Mesothelial cell of epicardium (in vitro differentiated cells): ENCODE measurements at regions not wholly inside any gene's neighbourhood (a gene's known extent, or its start where the extent isn't known, plus 50 kb on each side); places are given as distances from the start of the nearest gene placed in this dataset.

Experiments used
- DNase-seq, 2 experiments: peaks; one replicate each; pipeline ENCODE4 v3.0.0; 2021; ENCODE audit warnings: low spot score in 2 of 2; ENCODE audit not compliant: unreplicated experiment in 2 of 2
- H3K27ac Mint-ChIP-seq: 2 replicates; pipeline ENCODE4 v1.8.0; 2021; ENCODE audit warnings: mixed read lengths
- H3K27me3 Mint-ChIP-seq: 2 replicates; pipeline ENCODE4 v1.8.0; 2021; ENCODE audit warnings: low read depth, mixed read lengths
- H3K36me3 Mint-ChIP-seq: 2 replicates; pipeline ENCODE4 v1.8.0; 2021; ENCODE audit warnings: mixed read lengths
- H3K4me1 Mint-ChIP-seq: 2 replicates; pipeline ENCODE4 v1.8.0; 2021; ENCODE audit warnings: mixed read lengths
- H3K4me3 Mint-ChIP-seq: 2 replicates; pipeline ENCODE4 v1.8.0; 2021; ENCODE audit warnings: mild to moderate bottlenecking, moderate library complexity, mixed read lengths
- H3K9me3 Mint-ChIP-seq: 2 replicates; pipeline ENCODE4 v1.8.0; 2021; ENCODE audit warnings: mixed read lengths
- CTCF ChIP-seq: fragments of 200-600 bp; sonication (generic); IDR thresholded peaks from one replicate; pipeline ENCODE4 v1.5.0; 2021; ENCODE audit warnings: antibody characterized with exemption; ENCODE audit not compliant: unreplicated experiment

- peaks cover 9% of the 10 kb centered on the region for H3K9me3 Mint-ChIP-seq
- H3K27ac Mint-ChIP-seq = no peak overlapping the region
- DNase-seq = no peak
- no peak for TF ChIP-seq CTCF
- no peaks in the 10 kb centered on the region for H3K27me3 Mint-ChIP-seq
- H3K36me3 Mint-ChIP-seq = no peaks in the 10 kb centered on the region
- peaks cover 68% of the 10 kb centered on the region for H3K4me1 Mint-ChIP-seq
- no peak overlapping the region for H3K4me3 Mint-ChIP-seq
Observed at GRCh38 chr5:74396913-74397622, 243.5 kb downstream of the ENC1 start.

GRCh38 chr5:74394916-74395880, 245.3 kb downstream of the ENC1 start:
- H3K4me3 Mint-ChIP-seq = no peak overlapping the region
- peaks cover 9% of the 10 kb centered on the region for H3K9me3 Mint-ChIP-seq
- DNase-seq = no peak
- H3K4me1 Mint-ChIP-seq = peaks cover 65% of the 10 kb centered on the region
- no peaks in the 10 kb centered on the region for H3K36me3 Mint-ChIP-seq
- H3K27me3 Mint-ChIP-seq = no peaks in the 10 kb centered on the region
- H3K27ac Mint-ChIP-seq = peak overlapping the region; percentile 57
- no peak for TF ChIP-seq CTCF

- H3K9me3 Mint-ChIP-seq = peaks cover 4% of the 10 kb centered on the region
- no peak overlapping the region for H3K4me3 Mint-ChIP-seq
- no peak for TF ChIP-seq CTCF
- H3K27ac Mint-ChIP-seq = peak overlapping the region; percentile 57
- no peaks in the 10 kb centered on the region for H3K36me3 Mint-ChIP-seq
- peaks cover 70% of the 10 kb centered on the region for H3K4me1 Mint-ChIP-seq
- DNase-seq = no peak
- H3K27me3 Mint-ChIP-seq = no peaks in the 10 kb centered on the region
Observed at GRCh38 chr5:74394528-74394915, 246.0 kb downstream of the ENC1 start.

- no peaks in the 10 kb centered on the region for H3K36me3 Mint-ChIP-seq
- TF ChIP-seq CTCF = no peak
- H3K27ac Mint-ChIP-seq = peak overlapping the region; percentile 81
- H3K4me1 Mint-ChIP-seq = peaks cover 73% of the 10 kb centered on the region
- H3K4me3 Mint-ChIP-seq = no peak overlapping the region
- H3K27me3 Mint-ChIP-seq = no peaks in the 10 kb centered on the region
- no peak for DNase-seq
- H3K9me3 Mint-ChIP-seq = no peaks in the 10 kb centered on the region
Observed at GRCh38 chr5:74393943-74394342, 246.6 kb downstream of the ENC1 start.

- no peaks in the 10 kb centered on the region for H3K27me3 Mint-ChIP-seq
- peaks cover 73% of the 10 kb centered on the region for H3K4me1 Mint-ChIP-seq
- H3K36me3 Mint-ChIP-seq = no peaks in the 10 kb centered on the region
- H3K9me3 Mint-ChIP-seq = no peaks in the 10 kb centered on the region
- TF ChIP-seq CTCF = no peak
- peak overlapping the region; percentile 81 for H3K27ac Mint-ChIP-seq
- peak in 1 of 2 experiments; percentile 53 for DNase-seq
- no peak overlapping the region for H3K4me3 Mint-ChIP-seq
Observed at GRCh38 chr5:74392711-74393351, 247.7 kb downstream of the ENC1 start.
